Left ventricle myocardium inferior (tissue), 1 donor: ENCODE measurements at regions not wholly inside any gene's neighbourhood (a gene's known extent, or its start where the extent isn't known, plus 50 kb on each side); places are given as distances from the start of the nearest gene placed in this dataset.

Experiments used
- DNase-seq: peaks from one replicate; pipeline ENCODE4 v3.0.0-alpha.2; 2020
- H3K27ac ChIP-seq: fragments of 200-600 bp; replicated peaks from 2 replicates; pipeline ENCODE4 v1.8.0; 2021
- H3K27me3 ChIP-seq: fragments of 200-600 bp; 2 replicates; pipeline ENCODE4 v1.8.0; 2021; ENCODE audit warnings: low read depth
- H3K36me3 ChIP-seq: fragments of 200-600 bp; 2 replicates; pipeline ENCODE4 v1.8.0; 2021
- H3K4me1 ChIP-seq: fragments of 200-600 bp; 2 replicates; pipeline ENCODE4 v1.8.0; 2021
- H3K4me3 ChIP-seq: fragments of 200-600 bp; 2 replicates; pipeline ENCODE4 v1.8.0; 2021; ENCODE audit warnings: mild to moderate bottlenecking, moderate library complexity
- H3K9me3 ChIP-seq: fragments of 200-600 bp; replicated peaks from 2 replicates; pipeline ENCODE4 v1.8.0; 2021
- intact Hi-C: fragments of 100-400 bp; cut with micrococcal nuclease; formaldehyde crosslinking; loops from one replicate; pipeline ENCODE4 v1.11.0; 2022
- TF ChIP-seq, protein P1 (sequence below): fragments of 200-600 bp; IDR thresholded peaks from 2 replicates; pipeline ENCODE4 v1.8.0; 2021; ENCODE audit warnings: antibody characterized with exemption, mild to moderate bottlenecking, borderline replicate concordance
- donor health status: DM: no; HTN: yes; CAD: no; lungs with severe emphysema.

GRCh38 chr19:29393915-29394460, 131.8 kb upstream of the VSTM2B start:
- TF ChIP-seq, protein P1, sequence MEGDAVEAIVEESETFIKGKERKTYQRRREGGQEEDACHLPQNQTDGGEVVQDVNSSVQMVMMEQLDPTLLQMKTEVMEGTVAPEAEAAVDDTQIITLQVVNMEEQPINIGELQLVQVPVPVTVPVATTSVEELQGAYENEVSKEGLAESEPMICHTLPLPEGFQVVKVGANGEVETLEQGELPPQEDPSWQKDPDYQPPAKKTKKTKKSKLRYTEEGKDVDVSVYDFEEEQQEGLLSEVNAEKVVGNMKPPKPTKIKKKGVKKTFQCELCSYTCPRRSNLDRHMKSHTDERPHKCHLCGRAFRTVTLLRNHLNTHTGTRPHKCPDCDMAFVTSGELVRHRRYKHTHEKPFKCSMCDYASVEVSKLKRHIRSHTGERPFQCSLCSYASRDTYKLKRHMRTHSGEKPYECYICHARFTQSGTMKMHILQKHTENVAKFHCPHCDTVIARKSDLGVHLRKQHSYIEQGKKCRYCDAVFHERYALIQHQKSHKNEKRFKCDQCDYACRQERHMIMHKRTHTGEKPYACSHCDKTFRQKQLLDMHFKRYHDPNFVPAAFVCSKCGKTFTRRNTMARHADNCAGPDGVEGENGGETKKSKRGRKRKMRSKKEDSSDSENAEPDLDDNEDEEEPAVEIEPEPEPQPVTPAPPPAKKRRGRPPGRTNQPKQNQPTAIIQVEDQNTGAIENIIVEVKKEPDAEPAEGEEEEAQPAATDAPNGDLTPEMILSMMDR: no peak
- Histone ChIP-seq H3K27ac (no peak overlapping the region), H3K9me3 (peaks cover 21% of the 10 kb centered on the region), H3K36me3 (no peaks in the 10 kb centered on the region), H3K4me1 (no peaks in the 10 kb centered on the region), H3K4me3 (no peak overlapping the region), H3K27me3 (peaks cover 70% of the 10 kb centered on the region)
- DNase-seq: no peak
- intact Hi-C loops: no loop called here

GRCh38 chr19:29395111-29395733, 130.6 kb upstream of the VSTM2B start:
- no peak overlapping the region for H3K4me3 ChIP-seq
- H3K4me1 ChIP-seq: no peaks in the 10 kb centered on the region
- peaks cover 21% of the 10 kb centered on the region for H3K9me3 ChIP-seq
- no peak for DNase-seq
- intact Hi-C loops: no loop called here
- peaks cover 82% of the 10 kb centered on the region for H3K27me3 ChIP-seq
- TF ChIP-seq, protein P1: no peak
- no peak overlapping the region for H3K27ac ChIP-seq
- no peaks in the 10 kb centered on the region for H3K36me3 ChIP-seq

- Histone ChIP-seq H3K4me3 (no peak overlapping the region), H3K36me3 (no peaks in the 10 kb centered on the region), H3K27me3 (peaks cover 89% of the 10 kb centered on the region), H3K9me3 (peaks cover 17% of the 10 kb centered on the region), H3K4me1 (no peaks in the 10 kb centered on the region), H3K27ac (no peak overlapping the region)
- intact Hi-C loops: no loop called here
- no peak for DNase-seq
- TF ChIP-seq, protein P1: no peak
Measured at GRCh38 chr19:29395734-29396414, 129.9 kb upstream of the VSTM2B start.

GRCh38 chr19:29396925-29397324, 128.9 kb upstream of the VSTM2B start:
- no peak overlapping the region for H3K27ac ChIP-seq
- DNase-seq: no peak
- TF ChIP-seq, protein P1: no peak
- peaks cover 97% of the 10 kb centered on the region for H3K27me3 ChIP-seq
- peaks cover 7% of the 10 kb centered on the region for H3K9me3 ChIP-seq
- no peaks in the 10 kb centered on the region for H3K4me1 ChIP-seq
- no peaks in the 10 kb centered on the region for H3K36me3 ChIP-seq
- intact Hi-C loops: no loop called here
- H3K4me3 ChIP-seq: no peak overlapping the region

GRCh38 chr19:29397748-29398147, 128.0 kb upstream of the VSTM2B start:
- intact Hi-C loops: no loop called here
- peaks cover 97% of the 10 kb centered on the region for H3K27me3 ChIP-seq
- TF ChIP-seq, protein P1: no peak
- DNase-seq: no peak
- no peak overlapping the region for H3K4me3 ChIP-seq
- H3K9me3 ChIP-seq: no peaks in the 10 kb centered on the region
- H3K27ac ChIP-seq: no peak overlapping the region
- H3K4me1 ChIP-seq: no peaks in the 10 kb centered on the region
- H3K36me3 ChIP-seq: no peaks in the 10 kb centered on the region
